Stimulated activated CD8-positive, alpha-beta memory T cell treated with anti-CD3 and anti-CD28 coated beads, Interleukin-15, amount 100 ng/mL, for 48 hours (primary cell): ENCODE measurements at regions not wholly inside any gene's neighbourhood (a gene's known extent, or its start where the extent isn't known, plus 50 kb on each side); places are given as distances from the start of the nearest gene placed in this dataset.
A peak's percentile ranks its signal among the peaks of the same experiment; 100 is the strongest.

Source experiments
- DNase-seq, 2 donors: peaks; one replicate each; pipeline ENCODE4 v3.0.0-alpha.2; 2020; ENCODE audit warnings: low read depth in 2 of 2

GRCh38 chr14:26928019-26928418 lies 330.2 kb upstream of the NOVA1 start:
- no peak for DNase-seq

GRCh38 chr14:26929361-26929760 lies 331.5 kb upstream of the NOVA1 start:
- no peak for DNase-seq

- no peak for DNase-seq
Measured at GRCh38 chr14:26930576-26930975, 332.7 kb upstream of the NOVA1 start.

- no peak for DNase-seq
Measured at GRCh38 chr14:26932606-26933005, 334.8 kb upstream of the NOVA1 start.

- no peak for DNase-seq
Measured at GRCh38 chr14:26933431-26933830, 335.6 kb upstream of the NOVA1 start.

- DNase-seq = no peak
Measured at GRCh38 chr14:26934151-26934550, 336.3 kb upstream of the NOVA1 start.

- no peak for DNase-seq
Measured at GRCh38 chr14:26935733-26936132, 337.9 kb upstream of the NOVA1 start.

GRCh38 chr14:26938054-26938453 lies 340.2 kb upstream of the NOVA1 start:
- no peak for DNase-seq

GRCh38 chr14:26939755-26940154 lies 341.9 kb upstream of the NOVA1 start:
- no peak for DNase-seq

GRCh38 chr14:26941521-26941920 lies 343.7 kb upstream of the NOVA1 start:
- no peak for DNase-seq

GRCh38 chr14:26947265-26947664 lies 349.4 kb upstream of the NOVA1 start:
- DNase-seq = no peak

- DNase-seq = no peak
Measured at GRCh38 chr14:26959437-26959836, 361.6 kb upstream of the NOVA1 start.

GRCh38 chr14:26959972-26960660 lies 362.3 kb upstream of the NOVA1 start:
- DNase-seq = no peak

- no peak for DNase-seq
Measured at GRCh38 chr14:26963711-26964110, 365.9 kb upstream of the NOVA1 start.

GRCh38 chr14:26965490-26965889 lies 367.7 kb upstream of the NOVA1 start:
- DNase-seq = no peak

GRCh38 chr14:26966908-26967307 lies 369.1 kb upstream of the NOVA1 start:
- DNase-seq = no peak

GRCh38 chr14:26974965-26975364 lies 377.1 kb upstream of the NOVA1 start:
- no peak for DNase-seq

- no peak for DNase-seq
Measured at GRCh38 chr14:26982071-26982470, 384.2 kb upstream of the NOVA1 start.

- peak in 1 of 2 donors; percentile 1 for DNase-seq
Measured at GRCh38 chr14:26984311-26985177, 386.7 kb upstream of the NOVA1 start.

- DNase-seq = no peak
Measured at GRCh38 chr14:26987744-26988363, 390.0 kb upstream of the NOVA1 start.

- DNase-seq = no peak
Measured at GRCh38 chr14:26990946-26991345, 393.1 kb upstream of the NOVA1 start.

GRCh38 chr14:26992403-26993115 lies 394.7 kb upstream of the NOVA1 start:
- DNase-seq = no peak
